ENCODE measurements at regions not wholly inside any gene's neighbourhood (a gene's known extent, or its start where the extent isn't known, plus 50 kb on each side); places are given as distances from the start of the nearest gene placed in this dataset.

- Histone ChIP-seq H3K4me1 (no peaks in the 10 kb centered on the region), H3K9me3 (no peaks in the 10 kb centered on the region), H3K36me3 (no peaks in the 10 kb centered on the region), H3K4me3 (no peak overlapping the region), H3K27ac (replicated peaks in 1 of 4) (no peak overlapping the region), H3K27me3 (no peaks in the 10 kb centered on the region)
- DNase-seq (ENCODE audit: extremely low spot score) = no peak
- TF ChIP-seq CTCF (IDR thresholded peaks at IDR 0.05) (no peak), POLR2AphosphoS5 (IDR thresholded peaks at IDR 0.05) (no peak), EP300 (IDR thresholded peaks at IDR 0.05) (no peak), POLR2A (IDR thresholded peaks at IDR 0.05; ENCODE audit: low read depth) (no peak)
- intact Hi-C loops (cut with DNase I) = no loop called here
- WGBS = 67% methylated on average over 1 of the region's 1 CpG
Observed at GRCh38 chr4:60266505-60266904, 933.6 kb upstream of the ADGRL3 start.

GRCh38 chr4:60296386-60296785, 903.7 kb upstream of the ADGRL3 start:
- no peak overlapping the region for H3K4me3 ChIP-seq
- WGBS = 73% methylated on average over 2 of the region's 2 CpGs
- intact Hi-C loops (cut with DNase I) = no loop called here
- H3K4me1 ChIP-seq = no peaks in the 10 kb centered on the region
- no peak overlapping the region for H3K27ac ChIP-seq (replicated peaks in 1 of 4)
- DNase-seq (ENCODE audit: extremely low spot score) = no peak
- TF ChIP-seq CTCF (IDR thresholded peaks at IDR 0.05) (no peak), POLR2AphosphoS5 (IDR thresholded peaks at IDR 0.05) (no peak), EP300 (IDR thresholded peaks at IDR 0.05) (no peak), POLR2A (IDR thresholded peaks at IDR 0.05; ENCODE audit: low read depth) (no peak)
- no peaks in the 10 kb centered on the region for H3K9me3 ChIP-seq
- no peaks in the 10 kb centered on the region for H3K36me3 ChIP-seq
- H3K27me3 ChIP-seq = no peaks in the 10 kb centered on the region

- no peaks in the 10 kb centered on the region for H3K9me3 ChIP-seq
- 59% methylated on average over 2 of the region's 2 CpGs for WGBS
- TF ChIP-seq EP300 (IDR thresholded peaks at IDR 0.05) = no peak
- no peak overlapping the region for H3K27ac ChIP-seq (replicated peaks in 1 of 4)
- no peaks in the 10 kb centered on the region for H3K36me3 ChIP-seq
- intact Hi-C loops (cut with DNase I) = no loop called here
- no peak for DNase-seq (ENCODE audit: extremely low spot score)
- no peaks in the 10 kb centered on the region for H3K4me1 ChIP-seq
- H3K27me3 ChIP-seq = no peaks in the 10 kb centered on the region
- H3K4me3 ChIP-seq = no peak overlapping the region
Observed at GRCh38 chr4:60313611-60314178, 886.4 kb upstream of the ADGRL3 start.

- 80% methylated on average over 4 of the region's 4 CpGs for WGBS
- Histone ChIP-seq H3K9me3 (no peaks in the 10 kb centered on the region), H3K36me3 (no peaks in the 10 kb centered on the region), H3K4me1 (no peaks in the 10 kb centered on the region), H3K27ac (replicated peaks in 1 of 4) (no peak overlapping the region), H3K4me3 (no peak overlapping the region), H3K27me3 (no peaks in the 10 kb centered on the region)
- intact Hi-C loops (cut with DNase I) = no loop called here
- DNase-seq (ENCODE audit: extremely low spot score) = no peak
- TF ChIP-seq POLR2AphosphoS5 (IDR thresholded peaks at IDR 0.05) = no peak
- no peak for TF ChIP-seq EP300 (IDR thresholded peaks at IDR 0.05)
- no peak for TF ChIP-seq CTCF (IDR thresholded peaks at IDR 0.05)
- no peak for TF ChIP-seq POLR2A (IDR thresholded peaks at IDR 0.05; ENCODE audit: low read depth)
Observed at GRCh38 chr4:60314416-60314815, 885.7 kb upstream of the ADGRL3 start.

GRCh38 chr4:60315586-60315985, 884.5 kb upstream of the ADGRL3 start:
- H3K36me3 ChIP-seq = no peaks in the 10 kb centered on the region
- H3K4me3 ChIP-seq = no peak overlapping the region
- H3K27ac ChIP-seq (replicated peaks in 1 of 4) = no peak overlapping the region
- intact Hi-C loops (cut with DNase I) = no loop called here
- H3K9me3 ChIP-seq = no peaks in the 10 kb centered on the region
- H3K27me3 ChIP-seq = no peaks in the 10 kb centered on the region
- whole genome bisulfite sequencing = 89% methylated on average over 2 of the region's 2 CpGs
- no peaks in the 10 kb centered on the region for H3K4me1 ChIP-seq
- DNase-seq (ENCODE audit: extremely low spot score) = no peak
- TF ChIP-seq POLR2AphosphoS5 (IDR thresholded peaks at IDR 0.05) = no peak
- TF ChIP-seq EP300 (IDR thresholded peaks at IDR 0.05) = no peak

GRCh38 chr4:60326735-60327134, 873.4 kb upstream of the ADGRL3 start:
- 71% methylated on average over 3 of the region's 3 CpGs for WGBS
- intact Hi-C loops (cut with DNase I) = no loop called here

More at GRCh38 chr4:60326735-60327134, 873.4 kb upstream of the ADGRL3 start:
- no peak for DNase-seq (ENCODE audit: extremely low spot score)
- no peaks in the 10 kb centered on the region for H3K4me1 ChIP-seq
- no peaks in the 10 kb centered on the region for H3K9me3 ChIP-seq
- H3K36me3 ChIP-seq = no peaks in the 10 kb centered on the region
- no peaks in the 10 kb centered on the region for H3K27me3 ChIP-seq
- H3K27ac ChIP-seq (replicated peaks in 1 of 4) = no peak overlapping the region
- H3K4me3 ChIP-seq = no peak overlapping the region
- TF ChIP-seq POLR2A (IDR thresholded peaks at IDR 0.05; ENCODE audit: low read depth) (no peak), CTCF (IDR thresholded peaks at IDR 0.05) (no peak), POLR2AphosphoS5 (IDR thresholded peaks at IDR 0.05) (no peak)
